ENCODE measurements at regions not wholly inside any gene's neighbourhood (a gene's known extent, or its start where the extent isn't known, plus 50 kb on each side); places are given as distances from the start of the nearest gene placed in this dataset.
A peak's percentile ranks its signal among the peaks of the same experiment; 100 is the strongest.

- Histone ChIP-seq H3K27ac (no peak overlapping the region), H3K9me3 (no peaks in the 10 kb centered on the region), H3K4me1 (peaks cover 0 to 2% (median 0%) of the 10 kb centered on the region in 12 donors), H3K4me3 (no peak overlapping the region), H3K27me3 (no peaks in the 10 kb centered on the region), H3K36me3 (no peaks in the 10 kb centered on the region)
- WGBS, 4 donors, result 35 to 48% (median 44%) methylated on average over 2 of the region's 2 CpGs
- ATAC-seq (no peak), DNase-seq (no peak)
- TF ChIP-seq CTCF (IDR thresholded peaks at IDR 0.05) (no peak), POLR2A (IDR thresholded peaks at IDR 0.05) (no peak)
- intact Hi-C loops (cut with DNase I), result no loop called here
These were observed 271.9 kb upstream of the GRID2 start for GRCh38 chr4:92031825-92032224.

GRCh38 chr4:92035666-92036065 lies 268.1 kb upstream of the GRID2 start:
- 69 to 79% (median 72%) methylated on average over 3 of the region's 3 CpGs for WGBS, 4 donors
- H3K9me3 ChIP-seq, result peaks cover 0 to 18% (median 4%) of the 10 kb centered on the region in 12 donors
- no peak overlapping the region for H3K4me3 ChIP-seq
- TF ChIP-seq CTCF (IDR thresholded peaks at IDR 0.05), result no peak
- TF ChIP-seq POLR2A (IDR thresholded peaks at IDR 0.05), result no peak
- no peak for DNase-seq
- no peaks in the 10 kb centered on the region for H3K36me3 ChIP-seq
- ATAC-seq, result no peak
- H3K27me3 ChIP-seq, result no peaks in the 10 kb centered on the region
- H3K4me1 ChIP-seq, result peaks cover 0 to 2% (median 0%) of the 10 kb centered on the region in 12 donors
- intact Hi-C loops (cut with DNase I), result no loop called here
- H3K27ac ChIP-seq, result no peak overlapping the region

GRCh38 chr4:92045718-92046117 lies 258.0 kb upstream of the GRID2 start:
- no peak for DNase-seq
- Histone ChIP-seq H3K27ac (no peak overlapping the region), H3K9me3 (no peaks in the 10 kb centered on the region), H3K4me3 (no peak overlapping the region), H3K36me3 (no peaks in the 10 kb centered on the region), H3K27me3 (no peaks in the 10 kb centered on the region), H3K4me1 (no peaks in the 10 kb centered on the region)
- intact Hi-C loops (cut with DNase I), result no loop called here
- TF ChIP-seq CTCF (IDR thresholded peaks at IDR 0.05), result no peak
- TF ChIP-seq POLR2A (IDR thresholded peaks at IDR 0.05), result no peak
- ATAC-seq, result no peak
- WGBS, 4 donors, result 91 to 93% (median 91%) methylated on average over 10 to 13 of the region's 13 CpGs

- ATAC-seq, result peak in 2 of 4 donors; percentile 20 to 66
- Histone ChIP-seq H3K4me3 (no peak overlapping the region), H3K4me1 (no peaks in the 10 kb centered on the region), H3K27me3 (no peaks in the 10 kb centered on the region), H3K27ac (no peak overlapping the region), H3K36me3 (no peaks in the 10 kb centered on the region), H3K9me3 (peaks cover 0 to 12% (median 0%) of the 10 kb centered on the region in 12 donors)
- TF ChIP-seq CTCF (IDR thresholded peaks at IDR 0.05) (peak in 1 of 12 donors; percentile 1), POLR2A (IDR thresholded peaks at IDR 0.05) (no peak)
- no peak for DNase-seq
- WGBS, 4 donors, result 42 to 51% (median 48%) methylated on average over 2 of the region's 2 CpGs
- intact Hi-C loops (cut with DNase I), result no loop called here
These were observed 256.4 kb upstream of the GRID2 start for GRCh38 chr4:92047209-92047875.

All from heart left ventricle (tissue), 16 donors.